Epithelial cell of proximal tubule (primary cell): ENCODE measurements at regions not wholly inside any gene's neighbourhood (a gene's known extent, or its start where the extent isn't known, plus 50 kb on each side); places are given as distances from the start of the nearest gene placed in this dataset.

Experiments
- DNase-seq: peaks from one replicate; pipeline ENCODE4 v3.0.0-alpha.2; 2011; ENCODE audit warnings: low read depth
- H3K4me3 ChIP-seq: 2 replicates; pipeline ENCODE4 v1.5.1; 2011; ENCODE audit warnings: low read depth, mild to moderate bottlenecking, low read length
- TF ChIP-seq, protein P1 (sequence below): conservative IDR thresholded peaks from 2 replicates; pipeline ENCODE4 v1.5.1; 2012; ENCODE audit warnings: low read depth, mild to moderate bottlenecking, low read length

DNA sequence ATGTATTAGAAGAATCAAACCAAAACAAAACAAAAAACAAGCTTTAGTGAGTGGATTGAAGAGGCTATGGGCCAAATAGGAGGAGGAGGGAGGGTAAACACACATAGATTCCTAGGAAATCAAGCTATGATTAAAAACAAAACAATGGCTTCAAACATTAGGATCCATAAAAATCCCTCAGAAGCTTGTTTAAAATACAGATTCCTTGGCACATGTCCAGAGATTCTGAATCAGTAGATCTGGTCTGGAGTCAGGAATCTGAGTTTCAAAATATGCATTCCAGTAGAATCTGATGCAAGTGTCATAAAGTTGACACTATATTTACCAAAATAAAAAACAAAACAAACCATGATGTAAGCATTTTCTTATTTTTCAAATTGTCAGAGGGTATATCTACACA lies 692.8 kb upstream of the SGCG start:
- TF ChIP-seq, protein P1, sequence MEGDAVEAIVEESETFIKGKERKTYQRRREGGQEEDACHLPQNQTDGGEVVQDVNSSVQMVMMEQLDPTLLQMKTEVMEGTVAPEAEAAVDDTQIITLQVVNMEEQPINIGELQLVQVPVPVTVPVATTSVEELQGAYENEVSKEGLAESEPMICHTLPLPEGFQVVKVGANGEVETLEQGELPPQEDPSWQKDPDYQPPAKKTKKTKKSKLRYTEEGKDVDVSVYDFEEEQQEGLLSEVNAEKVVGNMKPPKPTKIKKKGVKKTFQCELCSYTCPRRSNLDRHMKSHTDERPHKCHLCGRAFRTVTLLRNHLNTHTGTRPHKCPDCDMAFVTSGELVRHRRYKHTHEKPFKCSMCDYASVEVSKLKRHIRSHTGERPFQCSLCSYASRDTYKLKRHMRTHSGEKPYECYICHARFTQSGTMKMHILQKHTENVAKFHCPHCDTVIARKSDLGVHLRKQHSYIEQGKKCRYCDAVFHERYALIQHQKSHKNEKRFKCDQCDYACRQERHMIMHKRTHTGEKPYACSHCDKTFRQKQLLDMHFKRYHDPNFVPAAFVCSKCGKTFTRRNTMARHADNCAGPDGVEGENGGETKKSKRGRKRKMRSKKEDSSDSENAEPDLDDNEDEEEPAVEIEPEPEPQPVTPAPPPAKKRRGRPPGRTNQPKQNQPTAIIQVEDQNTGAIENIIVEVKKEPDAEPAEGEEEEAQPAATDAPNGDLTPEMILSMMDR, result no peak
- DNase-seq, result no peak
- no peak overlapping the region for H3K4me3 ChIP-seq

DNA sequence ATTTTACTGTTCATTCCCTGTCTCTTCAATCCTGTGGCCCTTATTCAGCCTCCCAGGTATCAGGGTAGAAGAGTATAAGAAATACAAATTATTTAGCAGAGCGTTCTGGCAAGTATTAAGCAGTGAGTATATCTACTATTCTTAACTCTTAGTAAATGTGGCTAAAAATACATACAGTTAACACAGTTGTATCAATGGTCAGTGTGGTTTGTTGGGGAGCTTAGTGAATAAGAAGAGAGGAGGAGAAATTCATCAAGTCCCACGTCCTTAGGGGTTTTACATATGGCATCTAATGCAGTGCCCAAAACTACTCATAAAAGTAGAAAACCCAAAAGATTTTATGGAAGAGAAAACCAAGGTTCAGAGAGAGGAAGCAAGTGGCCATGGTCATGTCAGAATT lies 691.0 kb upstream of the SGCG start:
- TF ChIP-seq, protein P1, result no peak
- no peak overlapping the region for H3K4me3 ChIP-seq
- no peak for DNase-seq

DNA sequence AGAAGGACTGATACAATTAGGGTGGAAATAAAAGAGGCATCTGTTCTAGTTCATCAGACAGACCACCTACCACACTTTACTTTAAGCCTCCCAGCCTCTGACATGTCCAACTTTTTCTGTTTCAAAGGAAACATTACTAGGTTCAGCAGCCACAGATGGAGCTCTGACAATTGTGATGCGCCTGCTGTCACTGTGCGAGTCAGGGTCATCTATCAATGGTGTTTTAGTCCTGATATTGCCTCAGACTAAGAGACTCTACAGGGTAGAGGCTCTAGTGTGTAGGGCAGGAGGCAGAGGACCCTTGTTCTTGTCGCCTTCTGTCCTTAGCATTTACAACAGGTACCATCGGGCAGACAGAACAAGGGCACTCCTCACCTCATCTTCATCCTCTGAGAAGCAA lies 685.0 kb upstream of the SGCG start:
- TF ChIP-seq, protein P1, result no peak
- H3K4me3 ChIP-seq, result no peak overlapping the region
- DNase-seq, result no peak

DNA sequence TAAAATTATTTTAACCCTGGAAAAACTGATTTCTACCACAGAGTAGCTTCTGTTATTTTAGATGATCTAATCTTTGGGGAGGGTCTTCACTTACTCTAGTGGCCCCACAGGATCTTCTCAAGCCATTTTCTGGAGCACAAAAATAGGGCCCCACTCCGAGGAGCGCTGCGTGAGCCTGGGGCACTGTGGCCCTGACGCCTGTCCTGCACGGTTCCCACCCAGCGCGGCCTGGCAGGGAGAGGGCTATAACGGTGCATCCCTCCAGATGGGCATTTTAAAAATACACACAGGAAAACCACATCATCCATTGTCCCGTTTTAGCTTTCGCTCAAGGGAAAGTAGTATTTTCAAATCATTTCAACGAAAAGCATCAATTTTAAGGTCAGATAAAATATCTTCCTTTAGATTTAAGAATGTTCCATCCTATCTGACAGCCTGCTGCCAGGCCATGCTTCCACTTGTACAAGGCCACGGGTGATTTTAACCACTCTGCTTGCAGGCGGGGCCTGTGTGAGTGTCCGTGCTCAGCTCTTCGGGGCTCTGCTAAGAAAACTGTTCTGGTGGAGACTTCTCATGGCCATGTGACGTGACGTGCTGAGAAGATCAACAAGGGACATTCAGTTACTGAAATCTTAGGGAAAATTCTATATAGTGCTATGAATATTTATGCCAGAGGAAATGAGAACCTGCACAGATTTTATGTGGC lies 683.8 kb upstream of the SGCG start:
- DNase-seq, result no peak
- TF ChIP-seq, protein P1, result no peak
- no peak overlapping the region for H3K4me3 ChIP-seq

DNA sequence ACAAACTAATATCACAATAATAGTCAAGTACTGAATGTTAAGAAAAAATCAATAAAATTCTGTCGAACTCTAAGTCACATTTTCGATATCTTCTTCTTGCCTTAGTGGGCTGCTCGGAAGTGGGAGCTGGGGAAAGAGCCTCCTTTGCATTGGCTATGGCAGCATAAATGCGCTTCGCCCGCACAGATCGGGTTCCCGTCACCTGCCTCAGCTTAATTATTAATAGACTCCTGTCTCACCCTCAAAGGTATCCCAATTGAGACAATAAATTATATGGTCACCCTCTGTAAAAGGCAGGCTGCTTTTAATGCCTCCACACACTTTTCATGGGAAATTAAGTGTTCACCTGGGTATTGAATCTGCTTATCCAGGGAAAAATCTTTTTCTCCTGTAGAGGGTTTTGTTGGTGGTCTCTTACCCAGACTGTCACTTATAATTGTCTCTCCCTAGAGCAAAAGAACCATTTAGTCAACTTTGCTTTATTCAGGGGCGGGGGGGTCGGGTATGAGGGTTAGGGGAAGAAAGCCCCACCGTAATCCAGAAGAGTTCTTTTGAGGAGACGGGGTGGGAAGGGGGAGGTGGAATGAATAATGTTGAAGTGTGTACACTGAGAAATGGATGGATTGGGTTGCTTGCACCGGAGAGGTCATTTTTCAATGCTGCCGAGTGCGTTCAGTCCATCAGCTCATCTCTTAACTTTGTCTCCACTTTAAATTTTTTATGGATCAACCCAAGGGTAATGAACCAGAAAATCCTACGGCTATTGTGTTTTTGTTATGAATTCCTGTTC lies 682.6 kb upstream of the SGCG start:
- no peak for DNase-seq
- H3K4me3 ChIP-seq, result no peak overlapping the region
- TF ChIP-seq, protein P1, result no peak

DNA sequence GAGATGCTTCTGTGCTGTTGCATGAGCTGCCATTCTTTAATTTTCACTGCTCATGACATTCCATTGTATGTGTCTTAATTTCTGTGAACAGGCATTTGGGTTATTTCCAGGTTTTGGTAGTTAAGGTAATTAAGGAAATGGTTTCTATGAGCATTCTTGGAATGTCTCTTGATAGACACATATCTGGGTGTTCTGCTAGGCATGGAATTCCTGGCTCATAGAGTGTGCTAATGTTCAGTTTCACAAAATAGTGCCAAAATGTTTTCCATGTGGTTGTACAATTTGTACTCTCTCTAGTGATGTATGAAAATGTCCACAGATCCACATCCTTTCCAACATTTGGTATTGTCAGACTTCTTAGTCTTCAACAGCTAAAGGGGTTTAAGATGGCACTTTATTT lies 680.9 kb upstream of the SGCG start:
- no peak for DNase-seq
- TF ChIP-seq, protein P1, result no peak
- no peak overlapping the region for H3K4me3 ChIP-seq

DNA sequence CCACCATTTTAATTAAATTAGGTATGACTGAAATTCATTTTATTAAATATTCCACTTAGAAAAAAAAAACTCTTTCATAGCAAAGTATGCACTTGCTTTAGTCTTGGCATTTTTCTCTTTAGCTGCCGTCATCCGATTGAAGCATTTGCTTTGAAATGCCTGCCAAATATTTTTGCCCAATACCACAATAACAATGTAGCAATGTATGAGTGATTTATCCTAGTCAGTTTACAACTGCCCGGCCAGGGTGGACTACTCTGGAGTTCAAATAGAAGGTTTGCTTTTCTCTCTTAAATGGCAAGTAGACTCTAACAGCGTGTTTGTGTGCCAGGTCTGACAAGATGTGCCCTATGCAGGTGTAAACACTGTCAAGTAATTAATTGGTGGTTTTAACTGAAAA lies 675.3 kb upstream of the SGCG start:
- DNase-seq, result no peak
- TF ChIP-seq, protein P1, result no peak
- no peak overlapping the region for H3K4me3 ChIP-seq
